Karpas-422 (cell line): ENCODE measurements at regions not wholly inside any gene's neighbourhood (a gene's known extent, or its start where the extent isn't known, plus 50 kb on each side); places are given as distances from the start of the nearest gene placed in this dataset.

ENCODE experiments used
- DNase-seq: peaks from one replicate; pipeline ENCODE4 v3.0.0-alpha.2; 2015
- H2AFZ ChIP-seq: fragments of 200-600 bp; sonication (generic); 2 replicates; pipeline ENCODE4 v1.6.1; 2014; ENCODE audit warnings: antibody characterized with exemption, low read length, mixed read lengths
- H3K27ac ChIP-seq: fragments of 200-600 bp; sonication (generic); 2 replicates; pipeline ENCODE4 v1.5.1; 2014; ENCODE audit warnings: mild to moderate bottlenecking, low read length, moderate library complexity
- H3K27me3 ChIP-seq: fragments of 200-600 bp; sonication (generic); 2 replicates; pipeline ENCODE4 v1.6.1; 2014; ENCODE audit warnings: low read length, mixed read lengths
- H3K36me3 ChIP-seq: fragments of 200-600 bp; sonication (generic); 2 replicates; pipeline ENCODE4 v1.6.1; 2014; ENCODE audit warnings: low read length, mixed read lengths; ENCODE audit not compliant: insufficient read depth
- H3K4me1 ChIP-seq: fragments of 200-600 bp; sonication (generic); 2 replicates; pipeline ENCODE4 v1.6.1; 2014; ENCODE audit warnings: mild to moderate bottlenecking, low read length, mixed read lengths
- H3K4me2 ChIP-seq: fragments of 200-600 bp; sonication (generic); 2 replicates; pipeline ENCODE4 v1.6.1; 2014; ENCODE audit warnings: low read length, low read depth, mild to moderate bottlenecking; ENCODE audit not compliant: poor library complexity, severe bottlenecking
- H3K4me3 ChIP-seq: fragments of 200-600 bp; sonication (generic); 2 replicates; pipeline ENCODE4 v1.5.1; 2014; ENCODE audit warnings: mild to moderate bottlenecking, antibody characterized with exemption, low read length, mixed read lengths
- H3K79me2 ChIP-seq: fragments of 200-600 bp; sonication (generic); 2 replicates; pipeline ENCODE4 v1.6.1; 2014; ENCODE audit warnings: mild to moderate bottlenecking, low read length, mixed read lengths
- H3K9ac ChIP-seq: fragments of 200-600 bp; sonication (generic); 2 replicates; pipeline ENCODE4 v1.6.0; 2014; ENCODE audit warnings: low read length
- H3K9me2 ChIP-seq: fragments of 200-600 bp; sonication (generic), shearing (Covaris generic); replicated peaks from 2 replicates; pipeline ENCODE4 v1.6.0; 2014; ENCODE audit warnings: mild to moderate bottlenecking, low read length, moderate library complexity; ENCODE audit not compliant: insufficient read depth
- H3K9me3 ChIP-seq: fragments of 300-700, 200-600 bp; sonication (generic); 2 replicates; pipeline ENCODE4 v1.6.1; 2014; ENCODE audit warnings: low read length, mixed read lengths
- H4K20me1 ChIP-seq: fragments of 200-600 bp; sonication (generic); 2 replicates; pipeline ENCODE4 v1.6.1; 2014; ENCODE audit warnings: mild to moderate bottlenecking, antibody characterized with exemption, low read length, low read depth; ENCODE audit not compliant: insufficient read depth

DNA sequence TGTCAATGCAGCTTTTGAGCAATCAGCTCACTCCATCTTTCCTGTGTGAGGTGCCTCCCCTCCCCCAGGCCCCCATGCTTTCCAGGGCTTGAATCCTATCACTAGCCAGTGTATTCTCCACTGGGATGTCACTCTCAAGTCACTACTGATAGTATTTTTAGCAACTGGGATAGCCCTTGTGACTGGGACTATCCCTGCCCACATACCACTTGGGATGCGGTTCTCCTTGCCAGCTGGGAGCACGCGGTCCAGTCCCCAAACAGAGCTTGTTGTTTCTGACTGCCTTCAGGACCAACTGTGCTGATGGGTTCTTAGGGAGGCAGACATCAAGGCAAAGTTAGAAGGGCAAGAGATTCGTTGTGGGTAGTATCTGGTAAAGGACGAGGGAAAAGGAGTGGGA, 134.9 kb downstream of the FAM161A start:
- H3K36me3 ChIP-seq = no peaks in the 10 kb centered on the region
- H3K79me2 ChIP-seq = no peaks in the 10 kb centered on the region
- H3K4me1 ChIP-seq = no peaks in the 10 kb centered on the region
- no peak overlapping the region for H3K4me3 ChIP-seq
- DNase-seq = no peak
- no peak overlapping the region for H3K27ac ChIP-seq
- no peaks in the 10 kb centered on the region for H3K27me3 ChIP-seq
- H3K4me2 ChIP-seq = no peak overlapping the region
- H2AFZ ChIP-seq = no peak overlapping the region
- no peaks in the 10 kb centered on the region for H3K9me3 ChIP-seq
- H3K9ac ChIP-seq = no peak overlapping the region
- H4K20me1 ChIP-seq = no peaks in the 10 kb centered on the region
- H3K9me2 ChIP-seq = no peaks in the 10 kb centered on the region

- Histone ChIP-seq H3K36me3 (no peaks in the 10 kb centered on the region), H3K79me2 (no peaks in the 10 kb centered on the region), H3K27ac (no peak overlapping the region), H3K9ac (no peak overlapping the region), H3K9me3 (no peaks in the 10 kb centered on the region), H3K4me2 (no peak overlapping the region), H3K9me2 (no peaks in the 10 kb centered on the region), H4K20me1 (no peaks in the 10 kb centered on the region), H2AFZ (no peak overlapping the region), H3K27me3 (no peaks in the 10 kb centered on the region), H3K4me1 (no peaks in the 10 kb centered on the region), H3K4me3 (no peak overlapping the region)
- DNase-seq = no peak
Observed at GRCh38 chr2:61715506-61715905, 138.4 kb downstream of the FAM161A start.

DNA sequence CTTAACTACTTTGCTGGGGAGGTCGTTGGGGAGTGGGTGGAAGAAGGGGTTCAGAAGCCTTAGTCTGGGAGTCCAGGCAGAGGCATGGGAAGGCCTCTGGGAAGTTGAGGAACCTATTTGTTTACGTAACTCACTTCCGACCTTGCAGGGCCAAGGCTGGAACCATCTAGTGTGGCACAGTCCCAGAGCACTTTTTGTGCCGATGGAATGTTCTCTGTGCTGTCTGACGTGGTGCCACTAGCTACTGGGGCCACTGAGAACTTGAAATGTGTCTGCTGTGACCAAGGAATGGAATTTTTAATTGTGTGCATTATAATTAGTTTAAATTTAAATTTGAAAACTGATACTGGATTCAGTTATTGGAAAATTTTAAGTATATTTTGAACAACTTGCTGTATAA, 139.7 kb downstream of the FAM161A start:
- no peak overlapping the region for H3K4me2 ChIP-seq
- H3K4me1 ChIP-seq = no peaks in the 10 kb centered on the region
- no peaks in the 10 kb centered on the region for H3K9me3 ChIP-seq
- no peaks in the 10 kb centered on the region for H3K36me3 ChIP-seq
- no peaks in the 10 kb centered on the region for H3K9me2 ChIP-seq
- no peaks in the 10 kb centered on the region for H3K79me2 ChIP-seq
- no peak overlapping the region for H3K9ac ChIP-seq
- no peak overlapping the region for H3K4me3 ChIP-seq
- H3K27ac ChIP-seq = no peak overlapping the region
- H3K27me3 ChIP-seq = no peaks in the 10 kb centered on the region
- no peak overlapping the region for H2AFZ ChIP-seq
- DNase-seq = no peak
- no peaks in the 10 kb centered on the region for H4K20me1 ChIP-seq

- Histone ChIP-seq H4K20me1 (no peaks in the 10 kb centered on the region), H2AFZ (no peak overlapping the region), H3K4me3 (no peak overlapping the region), H3K4me1 (no peaks in the 10 kb centered on the region), H3K36me3 (no peaks in the 10 kb centered on the region), H3K9me3 (no peaks in the 10 kb centered on the region), H3K9me2 (no peaks in the 10 kb centered on the region), H3K79me2 (no peaks in the 10 kb centered on the region), H3K27ac (no peak overlapping the region), H3K9ac (no peak overlapping the region), H3K4me2 (no peak overlapping the region), H3K27me3 (no peaks in the 10 kb centered on the region)
- DNase-seq = no peak
Observed at GRCh38 chr2:61713457-61713856, 140.4 kb downstream of the FAM161A start.

DNA sequence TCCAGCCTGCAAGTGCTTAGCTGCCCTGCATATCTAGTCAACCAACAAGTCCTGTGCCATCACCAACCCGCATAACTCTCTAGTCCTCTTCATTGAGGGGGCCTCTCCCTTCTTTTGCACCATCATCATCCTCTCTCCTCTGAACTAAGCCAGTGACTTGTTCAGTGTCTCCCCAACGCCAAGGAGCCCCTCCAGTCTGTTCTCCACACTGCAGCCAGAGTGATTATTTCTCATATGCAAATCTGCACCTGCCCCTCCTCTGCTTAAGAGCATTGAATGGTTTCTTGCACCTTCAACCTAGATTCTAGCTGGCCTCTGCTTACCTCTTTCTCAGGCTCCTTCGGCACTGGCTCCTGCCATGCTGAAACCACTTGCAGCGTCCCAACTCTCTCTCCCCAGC, 141.8 kb downstream of the FAM161A start:
- H3K4me3 ChIP-seq = no peak overlapping the region

DNA sequence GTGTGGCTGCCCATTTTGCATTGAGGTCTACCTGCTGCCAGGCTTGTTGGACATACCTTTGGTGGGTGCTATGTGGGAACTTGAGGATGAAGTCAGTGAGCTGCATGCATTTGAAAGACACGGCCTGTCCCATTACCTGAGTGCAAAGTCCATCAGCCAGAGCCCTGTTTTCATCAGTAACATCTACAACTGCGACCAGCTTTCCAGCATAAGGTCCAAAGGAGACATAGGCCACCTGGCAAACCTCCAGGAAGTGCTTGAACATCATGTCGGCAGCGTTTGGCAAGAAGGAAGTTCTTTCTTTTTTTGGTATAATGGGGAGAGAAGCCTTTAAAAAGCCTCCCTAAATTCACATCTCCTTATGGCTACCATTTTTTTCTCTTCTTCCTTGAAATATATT, 143.1 kb downstream of the FAM161A start:
- DNase-seq = no peak
- H3K4me2 ChIP-seq = no peak overlapping the region
- no peak overlapping the region for H3K9ac ChIP-seq
- H2AFZ ChIP-seq = no peak overlapping the region
- H3K9me3 ChIP-seq = no peaks in the 10 kb centered on the region
- H3K79me2 ChIP-seq = no peaks in the 10 kb centered on the region
- no peaks in the 10 kb centered on the region for H3K9me2 ChIP-seq
- no peaks in the 10 kb centered on the region for H3K4me1 ChIP-seq
- no peaks in the 10 kb centered on the region for H4K20me1 ChIP-seq
- no peaks in the 10 kb centered on the region for H3K36me3 ChIP-seq
- no peak overlapping the region for H3K4me3 ChIP-seq
- no peak overlapping the region for H3K27ac ChIP-seq
- no peaks in the 10 kb centered on the region for H3K27me3 ChIP-seq

More for the DNA sequence above, 141.8 kb downstream of the FAM161A start:
- H4K20me1 ChIP-seq = no peaks in the 10 kb centered on the region
- no peak overlapping the region for H3K27ac ChIP-seq
- no peak for DNase-seq
- H3K4me2 ChIP-seq = no peak overlapping the region
- no peak overlapping the region for H2AFZ ChIP-seq
- no peaks in the 10 kb centered on the region for H3K9me3 ChIP-seq
- no peaks in the 10 kb centered on the region for H3K79me2 ChIP-seq
- no peaks in the 10 kb centered on the region for H3K4me1 ChIP-seq
- H3K27me3 ChIP-seq = no peaks in the 10 kb centered on the region
- no peak overlapping the region for H3K9ac ChIP-seq
- H3K9me2 ChIP-seq = no peaks in the 10 kb centered on the region
- H3K36me3 ChIP-seq = no peaks in the 10 kb centered on the region

DNA sequence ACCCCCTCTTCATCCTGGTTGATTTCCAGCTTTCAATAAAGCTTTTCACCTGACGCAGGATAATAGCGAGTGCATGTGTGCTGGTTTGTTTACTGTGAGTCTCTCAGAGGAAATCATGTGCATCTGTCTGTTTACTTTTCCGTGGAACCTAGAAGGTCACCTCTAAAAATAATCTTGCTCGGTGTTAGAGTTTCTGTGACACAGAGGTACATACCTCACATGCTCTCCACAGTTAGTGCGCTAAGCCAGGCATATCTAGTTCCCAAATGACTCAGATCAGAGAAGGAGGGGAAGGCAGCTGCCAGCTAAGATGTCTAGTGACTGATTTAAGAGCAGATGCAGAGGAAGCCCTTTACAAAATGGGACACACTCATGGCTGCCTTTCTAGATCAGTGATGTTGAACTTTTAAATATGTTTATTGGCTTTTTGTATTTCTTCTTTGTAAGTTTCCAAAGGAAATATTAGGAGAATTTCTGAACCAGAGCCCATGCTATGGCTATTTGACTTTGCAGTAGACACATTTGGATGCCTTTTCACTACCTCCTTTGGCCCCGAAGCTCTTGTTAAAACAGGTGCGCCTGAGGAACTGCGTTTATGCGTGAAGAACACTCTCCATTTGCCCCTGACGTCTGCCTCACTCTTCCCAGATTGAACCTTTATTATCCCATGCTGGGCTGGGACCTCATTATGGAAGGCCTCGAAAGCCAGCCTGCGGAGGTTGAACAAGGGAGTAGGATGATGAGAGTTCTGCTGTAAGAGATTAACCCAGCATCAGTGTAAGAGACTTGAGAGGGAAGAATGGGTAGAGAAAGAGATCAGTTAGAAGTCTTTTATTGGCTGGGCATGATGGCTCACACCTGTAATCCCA, 145.6 kb downstream of the FAM161A start:
- no peaks in the 10 kb centered on the region for H3K9me3 ChIP-seq
- H3K4me2 ChIP-seq = no peak overlapping the region
- H3K4me3 ChIP-seq = no peak overlapping the region
- H3K4me1 ChIP-seq = no peaks in the 10 kb centered on the region
- H3K9me2 ChIP-seq = no peaks in the 10 kb centered on the region
- DNase-seq = no peak
- H3K79me2 ChIP-seq = no peaks in the 10 kb centered on the region
- no peak overlapping the region for H3K9ac ChIP-seq
- H3K27ac ChIP-seq = no peak overlapping the region
- no peaks in the 10 kb centered on the region for H4K20me1 ChIP-seq
- H2AFZ ChIP-seq = no peak overlapping the region
- no peaks in the 10 kb centered on the region for H3K36me3 ChIP-seq
- no peaks in the 10 kb centered on the region for H3K27me3 ChIP-seq

GRCh38 chr2:61705625-61706024, 148.2 kb downstream of the FAM161A start:
- no peaks in the 10 kb centered on the region for H4K20me1 ChIP-seq
- no peak overlapping the region for H3K27ac ChIP-seq
- H3K4me3 ChIP-seq = no peak overlapping the region
- H3K9ac ChIP-seq = no peak overlapping the region
- H3K9me3 ChIP-seq = no peaks in the 10 kb centered on the region
- no peaks in the 10 kb centered on the region for H3K4me1 ChIP-seq
- 0 out of 2 replicates have a peak, but pooled peaks cover 3% of the 10 kb centered on the region for H3K27me3 ChIP-seq
- H3K4me2 ChIP-seq = no peak overlapping the region
- no peaks in the 10 kb centered on the region for H3K9me2 ChIP-seq
- DNase-seq = no peak
- no peaks in the 10 kb centered on the region for H3K36me3 ChIP-seq
- H2AFZ ChIP-seq = no peak overlapping the region
- no peaks in the 10 kb centered on the region for H3K79me2 ChIP-seq
